ENCODE measurements at regions not wholly inside any gene's neighbourhood (a gene's known extent, or its start where the extent isn't known, plus 50 kb on each side); places are given as distances from the start of the nearest gene placed in this dataset.

- Mint-ChIP-seq H3K4me1 (no peaks in the 10 kb centered on the region), H3K9me3 (no peaks in the 10 kb centered on the region), H3K27ac (no peak overlapping the region), H3K27me3 (peaks cover 12% of the 10 kb centered on the region in 2 donors), H3K36me3 (no peaks in the 10 kb centered on the region), H3K4me3 (no peak overlapping the region)
- no peaks in the 10 kb centered on the region for H3K9me3 ChIP-seq (ENCODE audit: low read length)
- H3K4me1 ChIP-seq (ENCODE audit: insufficient read depth, low read length) = no peaks in the 10 kb centered on the region
- POLR2A ChIA-PET = no interaction called here
- no peak overlapping the region for H3K27ac ChIP-seq (ENCODE audit: low read depth, low read length)
- no peaks in the 10 kb centered on the region for H3K27me3 ChIP-seq (ENCODE audit: insufficient read depth, low read length, poor library complexity, severe bottlenecking)
- CTCF ChIA-PET = no interaction called here
- no peak for DNase-seq
- H3K36me3 ChIP-seq (ENCODE audit: insufficient read depth, low read length) = no peaks in the 10 kb centered on the region
- no peak overlapping the region for H3K4me3 ChIP-seq (ENCODE audit: low read length)
Observed at GRCh38 chr3:144085964-144086363, 114.3 kb downstream of the DIPK2A start.

DNA sequence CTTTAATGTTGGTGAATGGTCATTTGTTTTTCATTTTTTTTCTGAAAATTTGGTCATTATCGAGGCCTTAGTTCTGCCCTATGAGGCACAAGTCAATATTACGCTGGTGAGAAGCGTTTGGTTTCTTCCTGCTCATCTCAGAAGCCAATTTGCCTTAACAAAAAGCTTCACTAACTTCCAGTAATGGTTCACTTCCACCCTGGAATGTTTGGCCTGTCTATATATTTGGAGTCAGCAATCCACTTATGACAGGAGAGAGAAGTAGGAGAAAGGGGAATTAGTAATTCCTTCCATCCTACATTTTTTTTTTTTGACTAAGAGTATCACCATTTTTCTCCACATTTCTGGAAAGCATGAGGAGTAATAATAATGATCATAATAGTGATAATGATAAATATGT, 124.4 kb downstream of the DIPK2A start:
- Mint-ChIP-seq H3K9me3 (peaks cover 0 to 11% (median 0%) of the 10 kb centered on the region in 5 donors), H3K36me3 (peaks cover 0 to 6% (median 0%) of the 10 kb centered on the region in 3 donors), H3K4me3 (no peak overlapping the region), H3K27ac (peak overlapping the region in 1 of 8 donors; percentile 10), H3K4me1 (no peaks in the 10 kb centered on the region), H3K27me3 (peaks cover 2 to 4% of the 10 kb centered on the region in 2 donors)
- ChIA-PET CTCF (no interaction called here), POLR2A (no interaction called here)
- Histone ChIP-seq H3K9me3 (ENCODE audit: low read length) (no peaks in the 10 kb centered on the region), H3K27me3 (ENCODE audit: insufficient read depth, low read length, poor library complexity, severe bottlenecking) (no peaks in the 10 kb centered on the region), H3K4me3 (ENCODE audit: low read length) (no peak overlapping the region), H3K36me3 (ENCODE audit: insufficient read depth, low read length) (no peaks in the 10 kb centered on the region), H3K4me1 (ENCODE audit: insufficient read depth, low read length) (no peaks in the 10 kb centered on the region), H3K27ac (ENCODE audit: low read depth, low read length) (no peak overlapping the region)
- DNase-seq = no peak

GRCh38 chr3:144097163-144097562, 125.5 kb downstream of the DIPK2A start:
- H3K4me1 Mint-ChIP-seq = no peaks in the 10 kb centered on the region
- CTCF ChIA-PET = no interaction called here
- peaks cover 2 to 4% of the 10 kb centered on the region in 2 donors for H3K27me3 Mint-ChIP-seq
- H3K27ac ChIP-seq (ENCODE audit: low read depth, low read length) = no peak overlapping the region
- peaks cover 0 to 11% (median 0%) of the 10 kb centered on the region in 5 donors for H3K9me3 Mint-ChIP-seq
- H3K9me3 ChIP-seq (ENCODE audit: low read length) = no peaks in the 10 kb centered on the region
- H3K4me1 ChIP-seq (ENCODE audit: insufficient read depth, low read length) = no peaks in the 10 kb centered on the region
- no peak for DNase-seq
- peaks cover 0 to 6% (median 0%) of the 10 kb centered on the region in 3 donors for H3K36me3 Mint-ChIP-seq
- no peaks in the 10 kb centered on the region for H3K36me3 ChIP-seq (ENCODE audit: insufficient read depth, low read length)
- H3K27ac Mint-ChIP-seq = no peak overlapping the region
- no peak overlapping the region for H3K4me3 Mint-ChIP-seq
- no peaks in the 10 kb centered on the region for H3K27me3 ChIP-seq (ENCODE audit: insufficient read depth, low read length, poor library complexity, severe bottlenecking)
- POLR2A ChIA-PET = no interaction called here
- no peak overlapping the region for H3K4me3 ChIP-seq (ENCODE audit: low read length)

- no peaks in the 10 kb centered on the region for H3K4me1 Mint-ChIP-seq
- no peak overlapping the region for H3K4me3 Mint-ChIP-seq
- no peaks in the 10 kb centered on the region for H3K27me3 ChIP-seq (ENCODE audit: insufficient read depth, low read length, poor library complexity, severe bottlenecking)
- H3K9me3 ChIP-seq (ENCODE audit: low read length) = no peaks in the 10 kb centered on the region
- POLR2A ChIA-PET = no interaction called here
- no peak overlapping the region for H3K4me3 ChIP-seq (ENCODE audit: low read length)
- no peaks in the 10 kb centered on the region for H3K4me1 ChIP-seq (ENCODE audit: insufficient read depth, low read length)
- H3K9me3 Mint-ChIP-seq = peaks cover 0 to 11% (median 0%) of the 10 kb centered on the region in 5 donors
- H3K27ac ChIP-seq (ENCODE audit: low read depth, low read length) = no peak overlapping the region
- no peak for DNase-seq
- H3K27me3 Mint-ChIP-seq = peaks cover 2 to 7% of the 10 kb centered on the region in 2 donors
- H3K36me3 ChIP-seq (ENCODE audit: insufficient read depth, low read length) = no peaks in the 10 kb centered on the region
- CTCF ChIA-PET = no interaction called here
- no peak overlapping the region for H3K27ac Mint-ChIP-seq
- H3K36me3 Mint-ChIP-seq = peaks cover 0 to 6% (median 0%) of the 10 kb centered on the region in 3 donors
Observed at GRCh38 chr3:144098691-144099090, 127.1 kb downstream of the DIPK2A start.

- H3K27me3 Mint-ChIP-seq = peaks cover 0 to 9% of the 10 kb centered on the region in 2 donors
- POLR2A ChIA-PET = no interaction called here
Observed at GRCh38 chr3:144102421-144102820, 130.8 kb downstream of the DIPK2A start.

GRCh38 chr3:144104186-144104585, 132.6 kb downstream of the DIPK2A start:
- H3K27ac ChIP-seq (ENCODE audit: low read depth, low read length) = no peak overlapping the region
- DNase-seq = no peak
- Mint-ChIP-seq H3K27me3 (peaks cover 0 to 9% of the 10 kb centered on the region in 2 donors), H3K27ac (no peak overlapping the region), H3K4me1 (no peaks in the 10 kb centered on the region), H3K4me3 (no peak overlapping the region), H3K36me3 (no peaks in the 10 kb centered on the region), H3K9me3 (peaks cover 0 to 7% (median 0%) of the 10 kb centered on the region in 5 donors)
- ChIA-PET CTCF (no interaction called here), POLR2A (no interaction called here)
- no peak overlapping the region for H3K4me3 ChIP-seq (ENCODE audit: low read length)
- H3K9me3 ChIP-seq (ENCODE audit: low read length) = no peaks in the 10 kb centered on the region
- no peaks in the 10 kb centered on the region for H3K4me1 ChIP-seq (ENCODE audit: insufficient read depth, low read length)
- H3K36me3 ChIP-seq (ENCODE audit: insufficient read depth, low read length) = no peaks in the 10 kb centered on the region
- H3K27me3 ChIP-seq (ENCODE audit: insufficient read depth, low read length, poor library complexity, severe bottlenecking) = no peaks in the 10 kb centered on the region

More at GRCh38 chr3:144102421-144102820, 130.8 kb downstream of the DIPK2A start:
- no peaks in the 10 kb centered on the region for H3K36me3 ChIP-seq (ENCODE audit: insufficient read depth, low read length)
- H3K27ac Mint-ChIP-seq = no peak overlapping the region
- no peaks in the 10 kb centered on the region for H3K36me3 Mint-ChIP-seq
- no peak overlapping the region for H3K4me3 ChIP-seq (ENCODE audit: low read length)
- no peak for DNase-seq
- no peaks in the 10 kb centered on the region for H3K27me3 ChIP-seq (ENCODE audit: insufficient read depth, low read length, poor library complexity, severe bottlenecking)
- peaks cover 0 to 11% (median 0%) of the 10 kb centered on the region in 5 donors for H3K9me3 Mint-ChIP-seq
- no peaks in the 10 kb centered on the region for H3K9me3 ChIP-seq (ENCODE audit: low read length)
- no peak overlapping the region for H3K27ac ChIP-seq (ENCODE audit: low read depth, low read length)
- H3K4me1 Mint-ChIP-seq = no peaks in the 10 kb centered on the region
- H3K4me1 ChIP-seq (ENCODE audit: insufficient read depth, low read length) = no peaks in the 10 kb centered on the region
- CTCF ChIA-PET = no interaction called here
- H3K4me3 Mint-ChIP-seq = no peak overlapping the region

GRCh38 chr3:144104679-144105078, 133.1 kb downstream of the DIPK2A start:
- Histone ChIP-seq H3K9me3 (ENCODE audit: low read length) (no peaks in the 10 kb centered on the region), H3K27me3 (ENCODE audit: insufficient read depth, low read length, poor library complexity, severe bottlenecking) (no peaks in the 10 kb centered on the region), H3K36me3 (ENCODE audit: insufficient read depth, low read length) (no peaks in the 10 kb centered on the region), H3K27ac (ENCODE audit: low read depth, low read length) (no peak overlapping the region), H3K4me1 (ENCODE audit: insufficient read depth, low read length) (no peaks in the 10 kb centered on the region), H3K4me3 (ENCODE audit: low read length) (no peak overlapping the region)
- POLR2A ChIA-PET = no interaction called here
- Mint-ChIP-seq H3K36me3 (no peaks in the 10 kb centered on the region), H3K9me3 (peaks cover 0 to 7% (median 0%) of the 10 kb centered on the region in 5 donors), H3K27ac (no peak overlapping the region), H3K4me1 (peaks cover 2 to 3% (median 2%) of the 10 kb centered on the region in 3 donors), H3K4me3 (no peak overlapping the region), H3K27me3 (peaks cover 0 to 9% of the 10 kb centered on the region in 2 donors)
- DNase-seq = no peak
- CTCF ChIA-PET = no interaction called here

- H3K27me3 ChIP-seq (ENCODE audit: insufficient read depth, low read length, poor library complexity, severe bottlenecking) = no peaks in the 10 kb centered on the region
- no peaks in the 10 kb centered on the region for H3K36me3 Mint-ChIP-seq
- ChIA-PET POLR2A (no interaction called here), CTCF (no interaction called here)
- no peaks in the 10 kb centered on the region for H3K9me3 ChIP-seq (ENCODE audit: low read length)
- H3K9me3 Mint-ChIP-seq = peaks cover 0 to 2% (median 0%) of the 10 kb centered on the region in 5 donors
- no peak overlapping the region for H3K4me3 ChIP-seq (ENCODE audit: low read length)
- peaks cover 0 to 9% of the 10 kb centered on the region in 2 donors for H3K27me3 Mint-ChIP-seq
- H3K27ac ChIP-seq (ENCODE audit: low read depth, low read length) = no peak overlapping the region
- DNase-seq = no peak
- no peaks in the 10 kb centered on the region for H3K4me1 ChIP-seq (ENCODE audit: insufficient read depth, low read length)
- peaks cover 8 to 12% (median 10%) of the 10 kb centered on the region in 3 donors for H3K4me1 Mint-ChIP-seq
- no peak overlapping the region for H3K4me3 Mint-ChIP-seq
- H3K27ac Mint-ChIP-seq = no peak overlapping the region
- no peaks in the 10 kb centered on the region for H3K36me3 ChIP-seq (ENCODE audit: insufficient read depth, low read length)
Observed at GRCh38 chr3:144105542-144105941, 133.9 kb downstream of the DIPK2A start.

DNA sequence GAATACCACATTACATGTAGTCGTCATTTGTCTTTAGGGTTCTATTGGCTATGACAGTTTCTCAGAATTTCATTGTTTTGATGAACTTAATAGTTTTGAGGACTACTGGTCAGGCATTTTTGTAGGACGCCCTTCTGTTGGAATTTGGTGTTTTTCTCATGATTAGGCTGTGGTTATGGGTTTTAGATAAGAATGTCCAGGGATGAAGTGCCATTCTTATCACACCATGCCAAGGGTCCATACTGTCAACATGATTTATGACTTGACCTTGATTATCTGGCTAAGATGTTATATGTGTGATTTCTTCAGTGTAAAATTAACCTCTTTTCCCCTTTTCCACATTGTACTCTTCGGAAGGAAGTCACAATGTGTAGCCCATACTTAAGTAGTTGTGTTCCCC, 135.3 kb downstream of the DIPK2A start:
- no peak overlapping the region for H3K27ac ChIP-seq (ENCODE audit: low read depth, low read length)
- no peak overlapping the region for H3K4me3 Mint-ChIP-seq
- no peaks in the 10 kb centered on the region for H3K36me3 ChIP-seq (ENCODE audit: insufficient read depth, low read length)
- no peaks in the 10 kb centered on the region for H3K9me3 ChIP-seq (ENCODE audit: low read length)
- no peak for DNase-seq
- H3K4me1 ChIP-seq (ENCODE audit: insufficient read depth, low read length) = no peaks in the 10 kb centered on the region
- no peaks in the 10 kb centered on the region for H3K36me3 Mint-ChIP-seq
- peaks cover 8 to 12% (median 10%) of the 10 kb centered on the region in 3 donors for H3K4me1 Mint-ChIP-seq
- no peak overlapping the region for H3K27ac Mint-ChIP-seq
- no peaks in the 10 kb centered on the region for H3K9me3 Mint-ChIP-seq
- POLR2A ChIA-PET = no interaction called here
- CTCF ChIA-PET = no interaction called here
- no peaks in the 10 kb centered on the region for H3K27me3 ChIP-seq (ENCODE audit: insufficient read depth, low read length, poor library complexity, severe bottlenecking)
- H3K27me3 Mint-ChIP-seq = peaks cover 0 to 9% of the 10 kb centered on the region in 2 donors
- H3K4me3 ChIP-seq (ENCODE audit: low read length) = no peak overlapping the region

Measured in CD8-positive, alpha-beta memory T cell (primary cell).